Kidney tubule cell (primary cell): ENCODE measurements at regions not wholly inside any gene's neighbourhood (a gene's known extent, or its start where the extent isn't known, plus 50 kb on each side); places are given as distances from the start of the nearest gene placed in this dataset.

Source experiments
- DNase-seq: peaks from one replicate; pipeline ENCODE4 v3.0.0-alpha.2; 2018; ENCODE audit warnings: low spot score

GRCh38 chr9:93900971-93901861 is 53.9 kb downstream of the BARX1 start:
- no peak for DNase-seq

- DNase-seq = no peak
Measured at GRCh38 chr9:93900436-93900819, 54.7 kb downstream of the BARX1 start.

DNA sequence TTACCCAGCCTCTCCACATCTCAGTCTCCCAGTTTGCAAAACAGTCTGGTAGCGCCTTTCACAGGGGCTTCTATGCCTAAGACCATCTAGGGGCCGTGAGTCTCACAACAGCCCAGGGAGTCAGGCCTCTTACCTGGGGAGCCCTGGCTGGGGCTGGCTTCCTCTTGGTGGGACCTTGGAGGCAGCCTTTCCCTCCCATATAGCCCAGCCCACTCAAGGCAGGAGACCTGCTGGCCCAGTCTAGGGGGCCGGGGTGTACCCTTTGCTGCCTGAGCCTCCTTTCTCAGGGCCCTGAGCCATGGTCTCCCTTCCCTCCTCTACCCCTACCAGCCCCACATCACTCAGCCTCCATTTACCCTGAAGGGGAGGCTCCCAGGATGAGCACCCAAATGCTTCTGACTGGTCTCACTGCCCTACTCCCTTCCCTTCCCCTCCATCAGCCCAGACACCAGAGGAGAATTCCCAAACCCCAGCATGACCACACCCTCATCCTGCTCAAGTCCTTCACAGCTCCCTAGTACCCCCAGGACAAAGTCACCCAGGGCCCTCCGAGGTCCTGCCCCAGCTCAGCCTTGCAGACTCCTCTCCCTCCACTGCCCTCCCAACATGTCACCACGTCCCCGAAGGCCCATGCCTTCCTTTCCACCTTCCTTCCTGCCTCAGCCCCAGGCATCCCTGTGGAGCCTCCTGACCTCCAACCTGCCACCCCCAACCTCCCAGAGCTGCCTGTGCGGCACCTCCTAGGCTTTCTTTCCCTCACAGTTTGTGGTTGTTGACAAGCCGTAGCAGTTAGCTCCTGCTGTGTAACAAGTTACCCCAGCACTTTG is 55.3 kb downstream of the BARX1 start:
- DNase-seq = no peak

DNA sequence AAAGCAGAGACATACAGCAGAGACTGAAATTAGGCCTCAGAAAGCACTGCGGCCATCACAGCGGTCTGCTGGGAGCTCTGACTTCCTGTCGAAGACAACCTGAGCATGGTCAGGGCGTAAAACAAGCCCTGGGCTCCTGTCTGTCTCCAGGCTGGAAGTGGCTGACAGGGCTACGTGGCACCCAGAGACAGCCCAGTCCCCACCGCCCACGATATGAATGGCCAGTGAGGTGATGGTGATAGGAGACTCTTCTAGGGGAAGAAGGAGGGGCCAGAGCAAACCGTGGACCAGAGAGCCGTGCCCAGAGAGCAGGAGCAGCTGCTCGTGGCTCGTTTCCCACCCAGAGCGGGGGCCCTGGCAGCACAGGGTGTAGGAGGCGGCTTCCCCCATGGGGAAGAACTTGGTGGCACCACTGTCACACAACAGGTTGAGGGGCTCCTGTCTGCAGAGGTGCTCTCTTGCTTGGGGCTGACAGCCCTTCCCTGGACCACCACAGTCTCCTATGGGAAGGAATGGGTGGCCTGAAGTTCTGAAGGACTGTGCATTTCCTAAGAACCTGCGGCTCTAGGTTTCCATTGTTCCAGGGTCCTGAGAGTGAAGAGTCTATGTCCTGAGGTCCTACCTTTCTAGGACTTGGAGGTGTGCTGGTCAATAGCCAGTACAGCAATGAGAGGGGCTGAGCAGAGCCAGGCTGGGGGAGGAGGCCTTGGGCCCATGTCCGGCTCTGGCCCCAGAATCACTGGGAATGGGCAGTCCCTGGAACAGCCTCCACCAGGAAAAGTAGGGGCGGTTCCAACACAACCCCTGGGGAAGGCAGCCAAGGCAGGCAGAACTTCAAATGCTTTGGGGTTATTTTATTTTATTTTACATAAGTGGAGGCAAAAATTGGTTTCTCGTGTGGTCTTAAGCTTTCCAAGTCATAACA is 56.4 kb downstream of the BARX1 start:
- no peak for DNase-seq

DNA sequence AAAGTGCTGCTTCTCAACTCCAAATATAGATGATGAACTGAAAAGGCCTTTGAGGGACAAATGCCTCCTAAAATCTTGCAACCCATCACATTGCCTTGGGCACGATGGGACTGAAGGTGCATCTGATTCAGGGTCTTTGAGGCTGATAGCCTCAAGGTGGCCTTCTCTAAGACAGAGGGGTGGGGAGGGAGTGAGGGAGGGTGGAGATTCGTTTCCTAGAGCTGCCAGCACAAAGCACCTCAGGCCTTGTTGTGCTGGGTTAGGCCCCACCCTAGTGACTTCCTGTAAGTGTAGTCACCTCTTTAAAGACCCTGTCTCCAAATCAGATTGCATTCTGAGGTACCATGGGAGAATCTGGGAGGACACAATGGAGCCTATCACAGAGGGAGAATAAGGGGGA is 57.1 kb downstream of the BARX1 start:
- DNase-seq = no peak

DNA sequence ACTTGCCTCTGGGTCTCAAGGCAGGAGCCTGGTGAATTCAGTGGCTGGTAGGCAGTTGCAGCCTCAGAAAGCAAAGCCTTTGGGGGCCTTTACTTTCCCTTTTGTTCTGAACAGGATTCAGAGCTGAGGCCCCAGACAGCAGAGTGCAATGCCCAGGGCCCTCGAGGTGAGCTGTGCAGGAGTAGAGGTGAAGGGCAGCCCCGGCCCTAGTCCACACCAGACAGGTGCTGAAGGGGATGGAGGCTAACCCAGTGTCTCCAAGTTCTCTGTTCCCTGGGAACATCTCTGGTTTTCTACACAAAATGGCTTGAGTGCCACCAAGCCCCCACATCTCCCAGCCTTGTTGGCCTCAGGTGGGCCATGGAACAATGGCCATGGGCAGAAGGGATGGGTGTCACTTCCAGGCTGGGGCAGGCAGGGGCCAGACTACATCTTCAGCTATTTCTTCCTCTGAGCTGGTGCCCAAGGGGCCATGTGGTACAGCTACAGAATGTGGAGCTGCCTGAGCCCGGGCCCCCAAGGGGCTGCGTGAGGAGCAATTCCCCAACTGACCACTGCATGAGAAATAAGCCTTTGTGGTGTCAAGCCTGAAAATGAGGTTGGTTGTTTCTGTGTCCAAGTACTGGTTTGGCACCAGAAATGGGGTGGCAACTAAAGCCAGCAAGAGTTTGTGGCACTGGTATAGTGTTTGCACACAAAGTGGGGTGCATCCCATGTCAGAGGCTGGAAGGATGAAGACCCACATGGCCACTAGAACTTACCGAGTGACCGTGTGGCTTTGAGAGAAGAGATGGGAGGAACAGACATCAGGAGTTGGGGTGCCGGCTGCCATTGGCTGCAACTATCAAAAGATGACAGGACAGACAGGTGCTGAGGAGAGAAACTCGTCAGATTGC is 57.8 kb downstream of the BARX1 start:
- no peak for DNase-seq

DNA sequence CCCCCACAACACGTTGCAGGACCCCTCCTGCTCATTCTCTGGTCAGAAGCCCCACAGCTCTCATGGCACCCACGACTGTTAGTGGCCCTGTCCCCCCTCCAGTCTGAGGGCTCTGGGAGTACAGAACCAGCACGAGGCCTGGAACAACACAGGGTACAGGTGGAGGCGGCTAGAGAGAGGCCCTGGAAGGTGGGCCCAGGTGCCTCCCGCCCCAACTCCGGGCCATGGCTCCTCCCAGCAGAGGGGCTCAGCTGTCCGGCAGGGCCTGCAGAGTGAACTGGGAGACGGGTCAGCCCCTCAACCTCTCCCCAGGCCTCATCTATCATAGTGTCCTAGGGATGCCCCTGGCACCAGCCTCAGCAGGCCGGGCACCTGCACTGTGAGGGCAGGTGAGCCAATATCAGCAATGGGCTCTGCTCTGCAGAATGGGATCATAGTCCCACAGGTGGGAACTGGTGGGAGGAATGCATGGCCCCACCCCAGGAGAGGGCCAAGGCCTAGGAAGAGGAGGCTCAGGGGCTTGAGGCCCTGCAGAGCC is 58.6 kb downstream of the BARX1 start:
- DNase-seq = no peak

DNA sequence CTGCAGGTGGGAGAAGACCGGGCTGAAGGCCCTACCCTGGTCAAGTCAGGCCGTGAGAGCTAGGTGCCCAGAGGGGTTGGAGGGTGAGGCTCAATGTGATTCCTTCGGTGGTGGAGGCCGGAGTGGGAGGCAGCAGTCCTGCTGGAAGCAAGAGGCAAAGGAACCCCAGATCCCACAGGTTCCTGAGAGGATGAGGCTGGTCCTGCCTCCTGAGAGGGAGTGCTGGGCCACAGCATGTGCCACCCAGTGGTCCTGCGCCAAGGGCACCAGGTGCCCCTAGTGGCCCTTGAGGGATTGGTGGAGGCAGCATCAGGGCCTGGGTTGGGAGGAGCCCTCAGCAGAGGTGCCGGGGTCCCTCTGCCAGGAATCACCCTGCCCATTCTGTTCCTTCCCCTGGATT is 59.1 kb downstream of the BARX1 start:
- DNase-seq = no peak

GRCh38 chr9:93895535-93895934 is 59.6 kb downstream of the BARX1 start:
- DNase-seq = no peak

DNA sequence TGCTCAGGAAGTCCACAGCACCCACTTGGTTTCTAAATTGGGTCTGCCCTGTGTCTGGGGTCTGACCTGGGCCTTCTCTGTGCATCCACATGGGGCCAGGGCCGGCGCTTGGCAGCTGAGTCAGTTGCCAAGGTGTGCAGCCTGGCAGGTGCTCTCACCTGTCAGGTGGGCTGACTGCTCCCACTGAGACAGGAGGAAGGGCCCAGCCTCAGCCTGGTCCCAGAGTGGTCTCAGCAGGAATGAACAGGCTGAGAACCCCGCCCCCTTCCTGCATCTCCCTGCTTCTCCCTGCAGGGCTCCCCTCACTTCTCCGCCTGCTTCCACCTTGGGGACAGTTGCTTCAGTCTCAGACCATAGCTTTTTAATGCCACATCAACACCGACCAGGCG is 60.5 kb downstream of the BARX1 start:
- DNase-seq = no peak

DNA sequence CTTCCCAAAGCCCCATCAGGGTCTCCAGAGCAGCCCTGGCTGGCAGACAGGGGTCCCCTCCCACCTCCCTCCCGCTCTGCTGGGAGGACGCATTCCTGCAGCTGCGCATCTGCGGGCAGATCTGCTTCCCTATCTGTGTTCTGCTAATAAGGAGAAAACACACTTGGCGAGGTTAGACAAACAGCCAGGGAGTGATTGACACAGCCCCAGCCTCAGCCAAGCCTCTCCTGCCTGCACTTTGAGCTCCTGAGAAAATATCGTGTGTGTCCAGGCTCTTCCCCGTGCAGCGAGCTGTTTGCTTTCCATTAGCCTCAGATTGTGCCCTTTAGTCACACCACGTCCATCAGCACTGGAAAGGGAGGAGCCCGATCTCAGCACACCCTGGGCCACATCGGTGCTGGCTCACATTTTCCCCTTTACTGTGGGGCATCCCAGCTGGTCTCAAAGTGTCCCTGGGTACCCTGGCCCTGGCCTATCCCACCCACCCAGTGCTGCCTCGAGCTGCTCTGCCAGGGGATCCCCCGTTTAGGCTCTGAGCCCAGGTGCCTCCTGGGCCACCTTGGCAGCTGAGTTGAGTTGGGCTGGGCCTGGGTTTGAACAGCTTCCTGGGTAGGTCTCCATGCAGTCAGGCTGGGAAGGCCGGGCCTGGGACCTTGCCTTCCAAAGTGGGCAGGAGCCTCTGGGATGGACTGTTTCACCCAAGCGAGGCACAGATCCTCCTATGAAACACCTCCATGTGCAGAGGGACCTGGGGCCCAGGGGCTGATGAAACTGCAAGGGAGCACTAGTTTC is 61.1 kb downstream of the BARX1 start:
- no peak for DNase-seq

DNA sequence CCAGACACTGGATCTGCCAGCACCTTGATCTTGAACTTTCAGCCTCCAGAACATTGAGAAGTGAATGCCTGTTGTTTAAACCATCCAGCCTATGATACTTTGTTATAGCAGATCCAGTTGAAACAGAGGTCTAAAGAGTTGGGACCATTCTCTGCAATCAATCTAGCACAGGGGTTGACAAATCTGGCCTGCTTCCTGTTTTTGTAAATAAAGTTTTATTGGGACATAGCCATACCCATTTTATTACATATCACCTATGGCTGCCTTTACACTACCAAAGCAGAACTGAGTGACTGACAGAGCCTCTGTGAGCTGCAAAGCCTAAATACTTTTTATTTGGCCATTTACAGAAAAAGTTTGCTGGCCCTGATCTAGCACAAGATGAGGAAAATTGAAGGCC is 62.0 kb downstream of the BARX1 start:
- no peak for DNase-seq

DNA sequence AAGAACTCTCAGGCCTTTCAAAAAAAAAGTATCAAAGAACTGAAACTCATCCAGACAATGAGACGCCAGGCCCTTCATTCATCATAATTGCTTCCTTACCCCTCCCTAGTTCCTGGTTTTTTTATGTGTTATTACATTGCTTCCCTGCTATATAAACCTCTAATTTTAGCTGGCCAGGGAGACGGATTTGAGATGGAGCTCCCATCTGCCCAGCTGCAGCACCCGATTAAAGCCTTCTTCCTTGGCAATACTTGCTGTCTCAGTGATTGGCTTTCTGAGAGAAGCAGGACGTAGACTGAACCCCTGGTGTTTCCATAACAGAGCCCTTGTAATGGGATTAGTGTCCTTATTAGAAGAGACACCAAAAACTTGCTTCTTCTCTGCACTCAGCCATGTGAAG is 62.4 kb downstream of the BARX1 start:
- DNase-seq = no peak

GRCh38 chr9:93891549-93892310 is 63.4 kb downstream of the BARX1 start:
- no peak for DNase-seq

- DNase-seq = no peak
Measured at GRCh38 chr9:93891050-93891449, 64.1 kb downstream of the BARX1 start.

- DNase-seq = no peak
Measured at GRCh38 chr9:93890436-93890935, 64.7 kb downstream of the BARX1 start.

DNA sequence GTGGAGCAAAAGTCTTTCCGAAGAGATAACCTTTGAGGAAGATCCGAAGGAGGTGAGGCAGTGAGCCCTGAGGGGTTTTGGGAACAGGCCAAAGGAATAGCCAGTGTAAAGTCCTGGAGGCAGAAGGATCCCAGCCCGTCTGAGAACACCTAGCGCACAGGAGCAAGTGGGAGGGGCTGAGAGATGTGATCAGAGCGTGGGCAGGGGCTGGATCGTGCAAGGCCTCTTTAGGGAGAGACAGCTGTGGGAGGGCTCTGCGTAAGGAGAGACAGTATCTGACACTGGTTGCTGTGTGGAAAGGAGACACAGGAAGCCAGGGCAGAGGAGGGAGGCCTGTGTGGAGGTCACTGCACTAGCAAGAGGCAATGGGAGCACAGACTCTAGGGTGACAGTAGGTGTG is 68.2 kb downstream of the BARX1 start:
- DNase-seq = no peak

DNA sequence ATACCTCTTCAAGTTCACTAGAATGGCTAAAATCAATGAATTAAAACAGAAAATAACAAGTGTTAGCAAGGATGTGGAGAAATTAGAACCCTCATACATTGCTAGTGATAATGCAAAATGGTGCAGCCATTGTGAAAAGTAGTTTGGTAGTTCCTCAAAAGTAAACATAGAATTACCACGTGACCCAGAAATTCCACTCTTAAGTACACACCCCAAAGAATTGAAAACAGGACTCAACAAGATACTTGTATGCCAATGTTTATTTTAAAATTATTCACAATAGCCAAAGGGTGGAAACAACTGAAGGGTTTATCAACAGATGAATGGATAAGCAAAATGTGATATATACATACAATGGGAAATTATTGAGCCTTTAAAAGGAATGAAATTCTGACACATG is 70.3 kb downstream of the BARX1 start:
- DNase-seq = no peak
